A549 (cell line): ENCODE measurements at regions not wholly inside any gene's neighbourhood (a gene's known extent, or its start where the extent isn't known, plus 50 kb on each side); places are given as distances from the start of the nearest gene placed in this dataset.
A peak's percentile ranks its signal among the peaks of the same experiment; 100 is the strongest.

Source experiments
- ATAC-seq, 2 experiments: fragments of 200-7000 bp in 1 of 2; fragments of >200 bp in 1 of 2; cut with Nextera tagmentation in 1 of 2; cut with Tn5 transposase in 1 of 2; 3 replicates each; pipeline versions ENCODE4 v1.8.0 to v1.9.1; 2018 to 2020; ENCODE audit warnings: mild to moderate bottlenecking in 1 of 2, moderate library complexity in 1 of 2
- CTCF ChIA-PET: fragments of 300-600 bp; sonication (Branson Sonifier 250); formaldehyde crosslinking; extraction: SDS; loops from one replicate; lab custom pipeline; 2021; ENCODE audit warnings: antibody characterized with exemption, inconsistent platforms; lab: Yijun Ruan, JAX
- POLR2A ChIA-PET: fragments of 350-600 bp; formaldehyde crosslinking; extraction: SDS; loops from one replicate; lab custom pipeline; 2021; ENCODE audit warnings: antibody characterized with exemption, inconsistent platforms; lab: Yijun Ruan, JAX
- DNase-seq, 2 experiments: peaks; one replicate each; pipeline versions ENCODE4 v3.0.0 to v3.0.0-alpha.2; 2011 to 2016; ENCODE audit warnings: low read depth in 1 of 2, low spot score in 1 of 2
- FAIRE-seq: peaks from 2 replicates; lab custom pipeline; 2011; peaks lifted over from hg19 to GRCh38; lab: Jason Lieb, UNC
- H3K27ac ChIP-seq, 2 experiments: fragments of >200 bp; sonication (Bioruptor Twin); formaldehyde crosslinking; 3 replicates each; pipeline ENCODE4 v1.5.1; 2016 to 2017
- H3K4me1 ChIP-seq: fragments of >200 bp; sonication (Bioruptor Twin); formaldehyde crosslinking; 3 replicates; pipeline ENCODE4 v1.6.1; 2016
- H3K4me2 ChIP-seq: fragments of >200 bp; sonication (Bioruptor Twin); formaldehyde crosslinking; 3 replicates; pipeline ENCODE4 v1.6.1; 2016
- H3K4me3 ChIP-seq: fragments of >200 bp; sonication (Bioruptor Twin); formaldehyde crosslinking; 3 replicates; pipeline ENCODE4 v1.5.1; 2016
- H3K9me3 ChIP-seq: fragments of >200 bp; sonication (Bioruptor Twin); formaldehyde crosslinking; 3 replicates; pipeline ENCODE4 v1.6.1; 2016
- CHD2 ChIP-seq: fragments of 150-350 bp; IDR thresholded peaks from 2 replicates; pipeline ENCODE4 v1.6.1; 2014; ENCODE audit warnings: low read length; ENCODE audit not compliant: partially characterized antibody
- ELK1 ChIP-seq: fragments of 150-350 bp; IDR thresholded peaks from 2 replicates; pipeline ENCODE4 v1.6.1; 2014; ENCODE audit warnings: low read depth, mild to moderate bottlenecking, low read length
- EP300 ChIP-seq, 2 experiments: fragments of >200 bp; sonication (Bioruptor Twin); formaldehyde crosslinking; IDR thresholded peaks; 2 replicates in 1 of 2; 3 replicates in 1 of 2; pipeline ENCODE4 v1.6.1; 2016 to 2017
- FOSL2 ChIP-seq, 2 experiments: fragments of 450-650 bp in 1 of 2; fragments of >200 bp in 1 of 2; sonication (Bioruptor Twin) in 1 of 2; formaldehyde crosslinking; IDR thresholded peaks; 2 replicates each; pipeline versions ENCODE4 v1.5.0 to v1.6.1; 2016 to 2020; ENCODE audit warnings: mild to moderate bottlenecking in 1 of 2, moderate library complexity in 1 of 2
- HDAC2 ChIP-seq: fragments of 200-600 bp; sonication (generic); IDR thresholded peaks from 2 replicates; pipeline ENCODE4 v1.6.1; 2016
- HMGXB4 ChIP-seq: fragments of 250-450 bp; sonication (Bioruptor Pico); IDR thresholded peaks from 2 replicates; pipeline ENCODE4 v1.5.0; 2021; ENCODE audit warnings: mild to moderate bottlenecking, moderate library complexity, borderline replicate concordance
- HOXB13 ChIP-seq: fragments of 250-450 bp; sonication (Bioruptor Pico); IDR thresholded peaks from 2 replicates; pipeline ENCODE4 v1.5.0; 2020; ENCODE audit warnings: low read depth, mild to moderate bottlenecking, moderate library complexity
- HOXB5 ChIP-seq: fragments of 250-450 bp; sonication (Bioruptor Pico); IDR thresholded peaks from 2 replicates; pipeline ENCODE4 v1.5.0; 2020; ENCODE audit warnings: mild to moderate bottlenecking, moderate library complexity
- JUNB ChIP-seq: fragments of >200 bp; sonication (Bioruptor Twin); formaldehyde crosslinking; IDR thresholded peaks from 2 replicates; pipeline ENCODE4 v1.6.1; 2016
- KDM1A ChIP-seq: fragments of 200-600 bp; sonication (generic); IDR thresholded peaks from 2 replicates; pipeline ENCODE4 v1.6.1; 2016; ENCODE audit warnings: low read depth, mild to moderate bottlenecking
- MAFK ChIP-seq: fragments of 450-650 bp; IDR thresholded peaks from 2 replicates; pipeline ENCODE4 v1.6.1; 2014; ENCODE audit not compliant: partially characterized antibody
- NR3C1 ChIP-seq: fragments of >200 bp; sonication (Bioruptor Twin); formaldehyde crosslinking; IDR thresholded peaks from 3 replicates; pipeline ENCODE4 v1.6.1; 2017
- PHF8 ChIP-seq: fragments of 200-600 bp; sonication (generic); IDR thresholded peaks from 2 replicates; pipeline ENCODE4 v1.6.1; 2016; ENCODE audit warnings: low read depth, mild to moderate bottlenecking, antibody characterized with exemption, moderate library complexity, borderline replicate concordance
- POLR2A ChIP-seq: IDR thresholded peaks from 2 replicates; pipeline ENCODE4 v1.6.1; 2012; ENCODE audit warnings: mild to moderate bottlenecking, low read length
- POLR2AphosphoS2 ChIP-seq: conservative IDR thresholded peaks from 2 replicates; pipeline ENCODE4 v1.6.1; 2012; ENCODE audit warnings: low read length, improper control_type of control experiment, inconsistent platforms
- RAD21 ChIP-seq, 2 experiments: fragments of >200 bp in 1 of 2; sonication (Bioruptor Twin) in 1 of 2; formaldehyde crosslinking in 1 of 2; IDR thresholded peaks in 1 of 2; conservative IDR thresholded peaks in 1 of 2; 2 replicates in 1 of 2; 3 replicates in 1 of 2; pipeline ENCODE4 v1.6.1; 2012 to 2018; ENCODE audit warnings: inconsistent platforms in 1 of 2
- SREBF2 ChIP-seq: fragments of 450-650 bp; IDR thresholded peaks from 2 replicates; pipeline ENCODE4 v1.6.1; 2014; ENCODE audit warnings: mild to moderate bottlenecking, moderate library complexity
- TFCP2L1 ChIP-seq: fragments of 250-450 bp; sonication (Bioruptor Pico); IDR thresholded peaks from 2 replicates; pipeline ENCODE4 v1.5.0; 2021; ENCODE audit warnings: mild to moderate bottlenecking
- USF2 ChIP-seq: fragments of 450-650 bp; IDR thresholded peaks from 2 replicates; pipeline ENCODE4 v1.6.1; 2014; ENCODE audit warnings: antibody characterized with exemption
- ZFP36 ChIP-seq: fragments of 450-650 bp; IDR thresholded peaks from 2 replicates; pipeline ENCODE4 v1.6.1; 2014; ENCODE audit warnings: borderline replicate concordance; ENCODE audit not compliant: partially characterized antibody
- WGBS: methylation state at CpG from one replicate; pipeline ENCODE4 v1.1.6; 2017; ENCODE audit errors: missing lambda C conversion rate; 5-methylcytosine and 5-hydroxymethylcytosine counted together

- Histone ChIP-seq H3K4me2 (no peak overlapping the region), H3K4me3 (no peak overlapping the region), H3K9me3 (no peaks in the 10 kb centered on the region), H3K4me1 (no peaks in the 10 kb centered on the region), H3K27ac (no peak overlapping the region)
- POLR2A ChIA-PET: no interaction called here
- DNase-seq: no peak
- CTCF ChIA-PET: no interaction called here
- 56% methylated on average over 4 of the region's 4 CpGs for WGBS
- no peak for TF ChIP-seq NR3C1
- no peak for TF ChIP-seq HDAC2
- TF ChIP-seq HOXB5 (CRISPR knock-in tag): no peak
- TF ChIP-seq POLR2AphosphoS2: no peak
- TF ChIP-seq KDM1A: no peak
- TF ChIP-seq JUNB: no peak
- no peak for TF ChIP-seq FOSL2 (IDR thresholded peaks at IDR 0.05)
- no peak for TF ChIP-seq FOSL2 (CRISPR knock-in tag; IDR thresholded peaks at IDR 0.05)
- no peak for TF ChIP-seq ELK1
- TF ChIP-seq TFCP2L1 (CRISPR knock-in tag): no peak
- no peak for TF ChIP-seq ZFP36
- no peak for TF ChIP-seq POLR2A
- no peak for TF ChIP-seq HMGXB4 (CRISPR knock-in tag)
- no peak for TF ChIP-seq SREBF2
- TF ChIP-seq PHF8: no peak
- no peak for TF ChIP-seq EP300 (IDR thresholded peaks at IDR 0.05)
- TF ChIP-seq CHD2: no peak
- TF ChIP-seq MAFK: no peak
- FAIRE-seq: no peak
- no peak for ATAC-seq
These were observed 101.2 kb upstream of the MAP4K4 start for GRCh38 chr2:101596333-101596732.

GRCh38 chr2:101587251-101587650 lies 110.3 kb upstream of the MAP4K4 start:
- H3K4me3 ChIP-seq: no peak overlapping the region
- 27% methylated on average over 3 of the region's 3 CpGs for WGBS
- no peak for DNase-seq
- no peak for TF ChIP-seq HOXB13
- no peak for TF ChIP-seq HDAC2
- no peak for TF ChIP-seq RAD21 (conservative IDR thresholded peaks at IDR 0.05 in 1 of 2, IDR thresholded peaks at IDR 0.05 in 1 of 2)
- TF ChIP-seq, all 56 proteins: peak for 0
- Histone ChIP-seq H3K27ac (no peak overlapping the region), H3K9me3 (peaks cover 6% of the 10 kb centered on the region; the same call in 2 of the 3 replicates), H3K4me1 (no peaks in the 10 kb centered on the region), H3K4me2 (no peak overlapping the region)
- FAIRE-seq: no peak
- ChIA-PET CTCF (no interaction called here), POLR2A (no interaction called here)
- no peak for ATAC-seq

GRCh38 chr2:101583861-101584260 lies 108.9 kb upstream of the RFX8 start:
- ChIA-PET CTCF (no interaction called here), POLR2A (no interaction called here)
- FAIRE-seq: peak; percentile 59
- no peak for ATAC-seq
- DNase-seq: no peak
- TF ChIP-seq USF2 (no peak), TFCP2L1 (CRISPR knock-in tag) (no peak)
- TF ChIP-seq, all 56 proteins: peak for 0
- no peak overlapping the region for H3K4me2 ChIP-seq
- H3K4me3 ChIP-seq: no peak overlapping the region
- H3K27ac ChIP-seq: no peak overlapping the region
- no peaks in the 10 kb centered on the region for H3K4me1 ChIP-seq
- peaks cover 6% of the 10 kb centered on the region; the same call in 2 of the 3 replicates for H3K9me3 ChIP-seq
